ENCODE measurements at regions not wholly inside any gene's neighbourhood (a gene's known extent, or its start where the extent isn't known, plus 50 kb on each side); places are given as distances from the start of the nearest gene placed in this dataset.

- Histone ChIP-seq H3K4me3 (no peak overlapping the region), H3K36me3 (ENCODE audit: low read depth) (no peaks in the 10 kb centered on the region), H3K4me1 (ENCODE audit: low read depth) (peaks cover 34% of the 10 kb centered on the region), H3K9me3 (no peaks in the 10 kb centered on the region)
- no peak for TF ChIP-seq CTCF (IDR thresholded peaks at IDR 0.05)
- ATAC-seq (no peak), DNase-seq (no peak)
- intact Hi-C loops (cut with DNase I, micrococcal nuclease): no loop called here
These were observed 73.6 kb downstream of the RFLNA start for GRCh38 chr12:124368421-124369032.

GRCh38 chr12:124365726-124366430 lies 71.0 kb downstream of the RFLNA start:
- ATAC-seq (no peak), DNase-seq (no peak)
- TF ChIP-seq CTCF (IDR thresholded peaks at IDR 0.05): no peak
- Histone ChIP-seq H3K9me3 (no peaks in the 10 kb centered on the region), H3K4me1 (ENCODE audit: low read depth) (peaks cover 36% of the 10 kb centered on the region), H3K36me3 (ENCODE audit: low read depth) (no peaks in the 10 kb centered on the region), H3K4me3 (no peak overlapping the region)
- intact Hi-C loops (cut with DNase I, micrococcal nuclease): no loop called here
